Muscle of arm (tissue), 1 donor: ENCODE measurements at regions not wholly inside any gene's neighbourhood (a gene's known extent, or its start where the extent isn't known, plus 50 kb on each side); places are given as distances from the start of the nearest gene placed in this dataset.

ENCODE experiments used
- DNase-seq: peaks from one replicate; pipeline ENCODE4 v3.0.0-alpha.2; 2013

DNA sequence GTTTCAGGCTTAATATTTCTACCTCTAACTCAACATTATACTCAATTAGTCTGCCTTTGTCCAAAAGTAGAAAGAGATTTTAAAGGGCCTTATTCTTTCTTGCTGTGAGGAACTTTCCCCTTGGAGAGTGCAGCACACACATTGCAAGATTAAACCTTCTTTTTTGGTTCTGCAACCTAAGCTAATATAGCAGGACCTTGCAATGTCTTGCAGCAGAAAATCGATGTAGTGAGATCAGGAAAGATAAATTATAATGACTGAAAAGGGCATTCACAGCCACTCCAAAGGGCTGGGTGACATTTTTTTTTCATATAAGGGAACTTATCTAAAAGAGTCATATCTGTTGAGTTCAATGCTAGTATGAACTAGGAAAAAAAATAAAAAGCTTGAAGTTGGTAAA is 422.7 kb upstream of the ADAMTS16 start:
- DNase-seq = no peak

DNA sequence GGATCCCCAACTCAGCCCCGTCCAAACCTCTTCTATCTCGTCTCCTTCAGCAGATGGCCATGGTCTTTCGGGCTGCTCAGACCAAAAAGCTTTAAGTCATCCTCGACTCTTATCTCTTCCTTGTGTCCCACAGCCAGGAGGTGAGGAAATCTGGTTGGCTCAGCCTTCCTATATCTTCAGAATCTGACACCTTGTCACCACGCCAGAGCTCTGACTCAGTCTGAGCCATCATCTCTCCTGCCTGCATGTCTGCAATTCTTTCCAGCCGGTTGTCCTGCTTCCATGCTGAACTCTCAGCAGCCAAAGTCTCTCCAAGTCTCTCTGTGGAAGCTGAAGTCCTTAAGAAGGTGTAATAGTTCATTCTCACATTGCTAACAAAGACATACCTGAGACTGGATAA is 419.3 kb upstream of the ADAMTS16 start:
- no peak for DNase-seq

DNA sequence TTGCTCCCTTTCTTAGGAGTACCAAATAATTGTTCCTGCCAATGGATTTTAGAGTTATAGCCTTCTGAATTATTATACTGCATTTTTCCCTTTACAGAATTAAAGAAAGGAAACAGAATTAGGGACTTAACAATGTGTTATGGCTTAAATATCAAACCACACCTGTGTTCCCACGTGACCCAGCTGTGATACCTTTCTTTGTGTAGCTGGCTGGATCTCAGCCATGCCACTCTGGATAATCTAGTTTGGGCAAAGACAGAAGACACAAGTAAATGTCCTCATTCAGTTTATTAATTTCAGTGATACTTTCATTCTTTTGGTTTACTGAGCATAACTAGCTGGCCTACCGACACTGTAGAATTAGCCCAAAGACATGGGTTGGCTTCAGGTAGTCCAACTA is 417.2 kb upstream of the ADAMTS16 start:
- DNase-seq = no peak

DNA sequence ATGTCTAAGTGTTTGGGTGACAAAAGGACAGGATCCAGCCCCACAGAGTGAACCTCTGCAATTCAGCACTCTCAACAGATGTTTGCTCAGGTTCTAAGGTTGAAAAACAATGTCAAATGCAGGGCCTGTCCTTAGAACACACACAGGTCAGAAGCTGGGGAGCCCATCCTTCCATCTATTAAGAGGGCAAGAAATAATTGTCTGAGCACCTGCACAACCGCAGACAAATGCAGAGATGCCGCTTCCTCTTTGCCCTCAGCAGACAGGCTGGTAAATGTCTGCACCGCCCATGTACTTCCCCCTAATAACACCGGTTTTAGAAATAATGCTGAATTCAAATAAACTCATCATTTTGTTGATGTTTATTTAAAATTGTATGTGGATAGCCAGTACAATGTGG is 414.5 kb upstream of the ADAMTS16 start:
- DNase-seq = no peak

DNA sequence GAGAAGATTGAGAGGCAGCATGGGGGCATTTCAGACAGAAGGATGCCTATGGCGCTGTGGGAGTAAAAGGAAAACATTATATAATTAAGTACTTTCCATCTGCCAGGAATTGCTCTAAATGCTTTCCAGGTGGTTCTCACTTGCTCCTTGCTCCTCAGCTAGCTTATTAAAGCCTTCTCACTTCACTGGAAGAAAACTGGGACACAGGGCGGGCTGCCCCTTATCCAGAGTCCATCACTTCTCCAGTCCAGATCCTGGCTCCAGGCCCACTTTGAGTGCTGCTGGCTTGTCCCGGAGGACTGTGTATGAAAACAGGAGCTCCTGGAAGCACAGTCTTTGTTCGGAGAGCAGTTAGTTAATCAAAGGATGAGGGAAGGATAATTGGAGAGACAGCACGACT is 409.9 kb upstream of the ADAMTS16 start:
- DNase-seq = no peak

DNA sequence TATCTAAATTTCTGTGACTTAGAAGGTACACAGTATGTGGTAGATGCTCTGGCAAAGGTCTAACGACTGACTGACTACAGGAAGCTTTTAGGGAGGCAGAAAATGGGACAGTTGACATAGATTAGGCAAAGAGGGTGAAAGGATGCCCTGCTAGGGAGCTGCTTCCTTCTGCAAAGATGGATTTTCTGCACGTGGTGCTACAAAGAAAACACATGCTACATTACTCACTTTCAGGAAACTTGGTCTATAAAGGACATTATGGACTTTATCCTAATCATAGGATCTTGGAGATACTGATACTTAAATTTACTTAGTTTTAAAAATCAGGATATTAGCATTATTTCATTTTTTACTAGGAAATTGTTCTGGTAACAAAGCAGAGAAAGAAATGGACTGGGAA is 405.8 kb upstream of the ADAMTS16 start:
- no peak for DNase-seq

DNA sequence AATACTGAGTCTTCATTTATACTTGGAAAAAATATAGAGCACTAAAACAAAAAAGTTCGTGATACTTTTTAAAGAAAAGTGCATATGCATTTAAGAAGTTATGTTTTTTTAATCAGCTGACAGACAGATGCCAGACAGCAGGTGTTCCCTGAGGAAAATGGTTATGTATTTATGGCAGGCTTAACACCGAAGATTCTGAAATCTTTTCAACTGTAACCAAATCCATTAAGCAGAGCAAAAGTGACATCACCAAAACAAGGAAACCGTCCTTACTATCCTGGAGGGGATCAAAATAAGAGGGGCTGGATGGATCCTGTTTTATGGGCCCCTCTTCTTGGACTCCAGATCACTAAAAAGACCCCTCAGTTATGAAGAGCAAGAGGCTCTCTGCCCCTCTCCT is 404.9 kb upstream of the ADAMTS16 start:
- no peak for DNase-seq

DNA sequence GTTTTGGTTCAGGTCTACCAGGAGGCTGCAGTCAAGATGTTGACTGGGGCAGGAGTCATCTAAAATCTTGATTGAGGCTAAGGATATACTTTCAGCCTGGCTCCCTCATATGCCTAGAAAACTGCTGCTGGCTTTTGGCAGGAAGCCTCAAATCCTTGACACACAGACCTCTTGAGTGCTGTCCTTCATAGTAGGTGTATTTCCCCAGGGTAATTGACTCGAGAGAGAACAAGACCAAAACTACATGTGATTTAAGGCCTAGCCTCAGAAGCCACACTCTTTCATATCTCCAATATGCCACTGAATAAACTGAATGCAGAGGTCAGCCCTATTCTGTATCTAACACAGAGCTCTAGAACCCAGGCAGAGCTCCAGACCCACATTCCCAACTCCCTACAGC is 402.3 kb upstream of the ADAMTS16 start:
- no peak for DNase-seq

DNA sequence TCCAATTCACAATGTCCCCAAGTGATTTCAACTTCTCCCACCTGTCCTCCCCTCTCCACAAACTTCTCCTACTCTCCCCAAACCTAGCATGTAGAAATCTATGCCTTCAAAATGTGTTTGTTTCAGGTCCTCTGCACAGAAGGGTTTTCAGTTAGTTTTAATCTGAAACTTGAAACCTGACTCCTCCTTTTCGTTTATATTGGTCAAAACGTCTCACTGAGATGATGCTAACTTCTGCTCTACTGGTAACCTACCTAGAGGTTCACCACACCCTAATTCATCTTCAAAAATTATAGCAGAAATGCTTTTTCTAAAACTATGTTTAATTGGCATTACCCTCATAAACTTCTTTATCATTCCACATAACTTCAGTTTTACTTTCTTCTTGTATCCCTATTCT is 401.8 kb upstream of the ADAMTS16 start:
- no peak for DNase-seq

DNA sequence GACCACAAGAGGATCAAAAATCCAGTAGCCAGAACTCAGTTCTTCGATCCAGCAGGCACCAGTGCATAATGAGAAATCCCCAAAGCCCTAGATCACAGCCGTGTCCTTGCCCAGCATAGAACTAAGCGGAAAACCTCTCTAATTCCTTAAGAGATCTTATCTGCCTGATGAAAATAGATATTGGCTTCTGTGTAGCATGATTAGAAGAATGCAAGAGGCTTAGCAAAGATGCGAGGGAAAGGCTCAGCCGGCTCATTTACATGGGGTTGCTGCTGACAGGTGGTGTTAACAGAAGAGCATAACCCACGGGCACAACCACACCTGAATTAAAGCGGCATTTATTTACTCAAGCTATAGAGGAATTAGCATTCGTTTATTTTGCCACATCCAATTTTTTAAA is 400.0 kb upstream of the ADAMTS16 start:
- DNase-seq = no peak

DNA sequence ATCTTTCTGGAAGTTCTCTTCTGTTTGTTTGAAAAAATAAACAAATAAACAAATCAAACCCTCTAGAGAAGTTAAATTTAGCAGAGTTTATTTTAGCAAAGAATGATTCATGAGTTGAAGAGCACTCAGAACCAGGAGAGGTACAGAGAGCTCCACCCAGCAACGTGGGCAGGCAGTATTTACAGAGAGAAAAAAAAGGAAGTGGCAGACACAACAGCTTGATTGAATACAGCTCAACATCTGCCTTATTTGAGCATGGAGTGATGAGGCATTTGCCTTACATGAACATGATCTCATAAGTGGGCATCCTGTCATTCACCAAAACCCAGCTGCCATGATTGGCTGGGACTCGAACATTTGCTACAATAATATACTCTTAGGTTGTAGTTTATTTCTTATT is 381.6 kb upstream of the ADAMTS16 start:
- DNase-seq = no peak

DNA sequence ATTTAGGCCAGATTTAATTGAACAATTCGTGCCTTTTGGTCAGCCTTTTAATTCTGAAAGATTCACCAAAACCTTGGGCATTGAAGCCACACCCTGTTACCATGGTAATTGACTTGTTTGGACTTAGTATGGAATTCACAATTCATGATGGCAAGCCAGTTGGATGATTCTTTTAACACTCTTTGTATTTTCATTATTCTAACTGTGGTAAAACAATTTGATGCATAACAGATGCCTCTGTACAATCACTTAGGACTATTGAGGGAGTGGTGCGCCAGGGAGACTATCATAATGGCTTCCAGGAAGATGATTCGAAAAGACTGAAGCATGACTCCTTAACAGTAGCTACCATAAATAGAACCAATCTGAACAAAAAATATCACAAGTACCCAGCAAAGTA is 381.1 kb upstream of the ADAMTS16 start:
- DNase-seq = no peak

DNA sequence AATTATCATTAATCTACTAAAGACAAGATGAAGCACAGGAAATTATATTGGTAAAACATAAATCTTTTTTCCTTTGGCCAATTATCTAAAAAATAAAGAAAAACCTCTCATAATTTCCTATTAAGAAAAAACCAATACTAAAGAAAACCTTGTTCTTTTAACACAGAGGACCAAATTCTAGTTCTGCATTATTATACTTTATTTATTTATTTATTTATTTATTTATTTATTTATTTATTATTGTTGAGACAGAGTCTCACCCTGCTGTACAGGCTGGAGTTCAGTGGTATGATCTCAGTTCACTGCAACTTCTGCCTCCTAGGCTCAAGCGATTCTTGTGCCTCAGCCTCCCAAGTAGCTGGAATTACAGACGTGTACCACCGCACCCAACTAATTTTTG is 377.8 kb upstream of the ADAMTS16 start:
- DNase-seq = no peak

DNA sequence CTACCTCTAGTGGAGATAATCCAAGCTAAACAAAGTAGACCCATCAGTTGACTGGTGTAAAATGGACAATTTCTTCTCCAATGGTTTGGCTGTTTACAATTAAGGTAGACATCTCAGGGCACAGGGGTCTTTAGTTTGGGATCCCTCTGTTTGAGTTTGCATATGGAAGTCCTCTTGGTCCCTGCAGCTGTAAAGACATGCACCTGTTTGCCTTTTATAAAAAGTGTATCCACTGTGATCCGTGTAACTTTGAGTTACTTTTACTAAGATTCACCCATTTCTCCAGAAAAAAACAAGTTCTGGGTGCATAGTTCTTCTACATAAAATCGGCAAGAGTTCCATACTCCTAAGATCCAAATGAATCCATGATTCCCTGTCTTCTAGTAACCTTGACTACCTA is 374.7 kb upstream of the ADAMTS16 start:
- no peak for DNase-seq

DNA sequence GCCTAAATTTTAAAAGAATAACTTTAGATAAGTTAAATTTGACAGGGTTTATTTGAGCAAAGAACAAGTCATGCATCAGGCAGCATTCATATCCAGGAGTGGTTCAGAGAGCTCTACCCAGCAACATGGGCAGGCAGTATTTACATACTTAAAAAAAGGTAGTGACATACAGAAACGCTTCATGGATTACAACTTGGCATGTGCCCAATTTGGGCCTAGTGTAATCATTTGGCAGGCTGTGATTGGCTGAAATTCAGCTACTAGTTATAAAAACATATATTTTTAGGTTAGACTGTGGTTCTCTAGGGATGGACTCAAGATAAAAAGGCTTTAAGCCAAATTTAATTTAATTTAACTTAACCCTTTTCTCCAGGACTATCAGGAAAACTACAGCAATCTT is 374.0 kb upstream of the ADAMTS16 start:
- no peak for DNase-seq

DNA sequence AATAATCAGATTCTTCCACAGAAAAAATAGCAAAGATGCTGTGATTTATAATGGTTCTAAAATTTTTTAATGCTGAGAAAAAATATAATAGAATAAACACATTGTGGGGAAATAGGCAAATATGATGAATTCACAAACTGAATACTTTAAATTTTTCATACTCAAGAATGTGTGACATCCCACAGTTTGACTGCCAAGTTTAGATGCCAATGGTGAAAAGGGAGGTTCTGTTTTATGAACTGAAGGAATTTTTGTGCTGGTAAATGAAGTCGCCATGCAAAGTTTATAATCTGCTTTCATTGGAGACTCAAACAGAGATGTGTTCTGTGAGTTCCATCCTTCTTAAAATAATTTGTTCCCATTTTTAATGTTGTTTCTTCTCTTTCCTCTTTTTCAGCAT is 367.5 kb upstream of the ADAMTS16 start:
- DNase-seq = no peak

DNA sequence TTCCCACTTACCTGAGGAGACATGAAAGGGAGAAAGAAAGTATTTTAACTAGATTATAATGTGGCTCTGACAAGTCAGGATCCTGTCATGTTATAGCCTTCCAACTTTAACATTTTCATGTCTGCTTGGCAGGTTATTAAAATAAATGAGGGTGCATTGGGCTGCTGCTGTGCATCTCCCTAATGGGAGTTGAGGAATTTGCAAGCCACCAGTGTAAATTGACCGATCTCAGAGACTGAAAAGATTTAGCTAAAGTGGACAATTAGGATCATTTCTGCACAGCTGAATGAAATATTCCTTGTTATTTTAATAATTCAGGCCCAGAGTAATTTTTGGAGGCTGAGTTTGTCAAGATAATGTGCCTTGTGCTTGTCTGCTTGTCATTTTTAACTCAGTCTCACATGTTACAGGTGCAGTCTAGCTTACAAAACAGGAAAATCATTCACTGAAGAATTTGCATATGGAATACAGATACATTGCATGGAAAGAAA is 366.3 kb upstream of the ADAMTS16 start:
- DNase-seq = no peak

DNA sequence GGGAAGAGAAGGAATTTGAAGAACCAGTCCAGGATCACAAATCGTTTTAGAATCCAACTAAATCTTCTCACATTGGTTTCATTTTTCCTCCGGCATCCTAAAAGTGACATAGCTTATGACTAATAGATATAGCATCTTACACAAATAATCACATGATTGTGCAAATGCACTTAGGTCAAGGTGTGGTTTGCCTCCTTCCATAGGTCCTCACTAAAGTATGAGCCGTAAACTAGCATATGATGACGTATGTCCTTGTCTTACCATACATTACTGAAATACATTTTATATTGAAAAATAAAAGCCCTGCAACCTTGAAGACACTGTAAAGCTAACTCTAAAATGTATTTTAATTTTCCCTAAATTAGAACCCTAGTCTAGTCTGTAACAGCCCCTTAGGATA is 362.7 kb upstream of the ADAMTS16 start:
- DNase-seq = no peak

DNA sequence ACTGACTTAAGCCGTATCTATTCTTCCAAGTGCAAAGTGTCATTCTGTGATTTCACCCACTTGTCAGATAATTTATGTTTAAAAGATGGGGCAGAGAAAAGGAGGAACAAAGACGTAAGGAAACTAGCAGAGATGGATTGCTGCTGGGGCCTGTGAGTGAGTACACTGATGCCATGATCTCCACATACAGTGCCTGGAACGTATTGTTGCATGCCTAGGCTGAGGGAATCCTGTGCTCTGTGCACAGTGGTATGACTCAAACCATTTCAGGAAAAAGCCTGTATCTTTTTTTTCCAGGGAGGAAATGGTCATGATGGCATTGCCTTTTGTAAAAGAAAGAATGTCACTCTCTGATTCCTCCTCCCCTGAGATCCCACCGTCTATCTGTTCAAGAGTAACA is 359.5 kb upstream of the ADAMTS16 start:
- DNase-seq = no peak

DNA sequence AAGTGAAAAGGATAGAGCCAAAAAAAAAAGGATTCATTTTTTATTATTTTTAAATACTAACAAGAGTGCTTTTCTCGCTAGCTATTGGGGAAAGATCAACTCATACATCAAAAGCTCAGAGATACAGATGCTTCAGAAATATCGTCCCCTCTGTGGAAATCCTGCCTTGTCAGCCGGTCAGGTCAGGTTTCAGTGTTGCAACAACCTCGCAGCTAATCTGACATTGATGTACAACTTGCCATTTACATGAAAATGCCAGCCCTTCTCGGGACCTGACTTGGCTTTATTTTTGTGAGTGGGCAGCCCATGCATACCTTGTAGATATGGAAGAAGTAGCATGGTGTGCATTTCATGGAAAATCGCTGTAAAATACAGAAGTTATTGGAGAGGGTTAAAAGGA is 358.8 kb upstream of the ADAMTS16 start:
- DNase-seq = no peak

DNA sequence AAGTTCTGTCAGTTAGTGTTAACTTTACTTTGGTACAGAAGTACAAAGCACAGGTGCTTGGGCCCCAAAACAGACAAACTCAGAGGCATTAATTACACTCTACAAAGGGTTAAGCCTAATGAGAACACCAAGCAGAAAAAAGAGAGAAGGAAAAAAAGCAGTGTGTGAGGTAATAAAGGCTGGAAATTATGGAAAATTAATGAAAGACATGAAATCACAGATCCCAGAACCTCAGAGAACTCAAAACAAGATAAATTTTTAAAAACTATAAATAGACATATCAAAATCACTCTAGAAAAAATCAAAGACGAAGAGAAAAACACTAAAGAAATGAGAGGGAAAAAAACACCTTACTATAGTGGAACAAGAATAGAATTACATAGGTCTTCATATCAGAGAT is 354.2 kb upstream of the ADAMTS16 start:
- DNase-seq = no peak

DNA sequence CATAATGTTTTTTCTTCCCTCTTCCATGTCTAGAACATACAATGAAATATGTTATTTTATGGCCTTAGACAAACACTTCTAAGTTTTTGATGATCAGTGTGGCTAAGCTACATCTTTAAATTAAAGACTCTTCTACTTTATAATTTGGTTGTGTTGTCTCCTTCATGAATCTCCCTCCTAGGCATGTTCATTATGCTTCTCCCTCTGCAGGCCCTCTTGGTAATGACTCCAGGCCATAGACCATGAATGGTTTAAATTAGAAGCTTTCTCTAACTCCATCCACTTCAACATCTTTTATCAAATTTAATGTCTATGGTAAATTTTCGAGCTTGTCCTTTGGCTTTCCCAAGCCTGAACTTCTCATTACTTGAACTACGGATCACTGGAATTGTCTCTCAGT is 342.7 kb upstream of the ADAMTS16 start:
- DNase-seq = no peak

DNA sequence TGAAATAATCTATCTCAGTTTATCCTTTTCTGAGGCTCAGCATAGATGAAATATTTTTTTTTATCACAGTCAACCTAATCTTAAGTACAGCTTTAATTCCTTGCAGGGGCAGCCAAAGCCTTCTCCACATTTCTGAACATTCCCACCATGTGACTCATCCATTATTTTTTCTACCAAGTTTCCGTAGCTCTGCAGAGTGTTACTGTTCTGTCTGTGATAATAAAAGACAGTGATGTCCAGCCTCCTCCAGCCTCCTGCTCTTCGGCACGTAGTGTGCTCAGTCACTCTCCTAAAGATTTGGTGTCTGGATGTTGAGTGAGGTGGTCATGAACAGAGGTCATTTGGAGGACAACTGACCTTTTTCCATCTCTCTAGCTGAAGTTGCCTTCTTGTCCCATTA is 338.1 kb upstream of the ADAMTS16 start:
- DNase-seq = no peak

DNA sequence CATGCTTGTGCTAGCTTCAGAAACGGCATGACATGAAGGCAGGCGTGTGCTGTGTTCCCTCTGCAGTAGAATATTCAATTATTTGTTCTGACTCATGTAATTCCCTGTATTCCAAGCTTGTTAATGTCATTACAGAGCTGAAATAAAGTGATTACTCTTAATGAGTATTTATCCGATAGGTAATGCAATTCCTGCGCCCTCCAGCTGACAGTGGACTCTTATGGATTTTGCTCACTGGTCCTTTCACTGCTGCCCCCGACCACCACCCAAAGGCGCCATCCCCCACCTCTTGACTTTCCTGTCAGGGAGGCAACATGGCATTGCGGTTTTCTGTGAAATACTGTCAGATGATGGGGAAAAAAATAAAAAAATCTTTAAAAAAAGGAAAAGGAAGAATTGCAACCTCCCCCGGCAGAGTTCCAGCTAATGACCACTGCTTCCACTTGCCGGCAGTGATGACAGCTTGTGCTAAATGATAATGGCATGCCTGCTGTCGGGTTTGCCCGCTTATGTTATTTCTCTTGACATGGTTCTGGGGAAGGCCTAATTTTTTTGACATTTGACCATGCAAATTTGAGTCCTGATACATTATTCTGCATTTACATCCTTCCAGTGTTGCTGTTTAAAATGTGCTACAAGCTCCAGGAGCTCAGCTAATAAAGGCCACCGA is 335.3 kb upstream of the ADAMTS16 start:
- no peak for DNase-seq

DNA sequence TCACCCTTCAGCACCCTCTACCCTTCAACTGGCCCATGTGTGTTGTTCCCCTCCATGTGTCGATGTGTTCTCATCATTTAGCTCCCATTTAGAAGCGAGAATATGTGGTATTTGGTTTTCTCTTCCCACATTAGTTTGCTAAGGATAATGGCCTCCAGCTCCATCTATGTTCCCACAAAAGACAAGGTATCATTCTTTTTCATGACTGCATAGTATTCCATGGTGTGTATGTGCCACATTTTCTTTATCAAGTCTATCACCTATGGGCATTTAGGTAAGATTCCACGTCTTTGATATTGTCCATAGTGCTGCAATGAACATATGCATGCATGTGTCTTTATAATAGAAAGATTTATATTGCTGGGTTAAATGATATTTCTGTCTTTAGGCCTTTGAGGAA is 325.1 kb upstream of the ADAMTS16 start:
- no peak for DNase-seq
